ENCODE measurements at regions not wholly inside any gene's neighbourhood (a gene's known extent, or its start where the extent isn't known, plus 50 kb on each side); places are given as distances from the start of the nearest gene placed in this dataset.

- no peak overlapping the region for H3K27ac Mint-ChIP-seq
- H4K5ac ChIP-seq (ENCODE audit: insufficient read length, low read depth, low read length), result no peak overlapping the region
- H3K27ac ChIP-seq (ENCODE audit: insufficient read length, low read depth, low read length), result no peak overlapping the region
- H3K23ac ChIP-seq (ENCODE audit: insufficient read length, low read depth, low read length), result no peak overlapping the region
- H2BK120ac ChIP-seq (ENCODE audit: low read depth, low read length, poor library complexity, severe bottlenecking), result no peak overlapping the region
- no peaks in the 10 kb centered on the region for H3K23me2 ChIP-seq (ENCODE audit: insufficient read length, low read depth, low read length, poor library complexity, severe bottlenecking)
- H3K14ac ChIP-seq (ENCODE audit: insufficient read depth, low read length), result no peak overlapping the region
- no peak overlapping the region for H3K4me2 ChIP-seq (ENCODE audit: insufficient read depth, insufficient read length, low read length)
- H3K79me2 ChIP-seq (ENCODE audit: insufficient read depth, low read length), result no peaks in the 10 kb centered on the region
- H3K18ac ChIP-seq (ENCODE audit: insufficient read length, low read depth, low read length), result no peak overlapping the region
- no peak overlapping the region for H4K8ac ChIP-seq (replicated peaks; ENCODE audit: insufficient read length, low read depth, low read length)
- H2AK5ac ChIP-seq (ENCODE audit: insufficient read length, low read length), result no peak overlapping the region
- H3K9me3 ChIP-seq (ENCODE audit: control insufficient read depth, low read depth, low read length), result no peaks in the 10 kb centered on the region
- H4K91ac ChIP-seq (ENCODE audit: insufficient read length, low read depth, low read length), result no peak overlapping the region
- H3K4me1 ChIP-seq (ENCODE audit: insufficient read depth, low read length), result no peaks in the 10 kb centered on the region
- H3T11ph ChIP-seq (ENCODE audit: low read length), result no peak overlapping the region
- no peak overlapping the region for H2BK5ac ChIP-seq (ENCODE audit: insufficient read length, low read length)
- TF ChIP-seq, protein P1, sequence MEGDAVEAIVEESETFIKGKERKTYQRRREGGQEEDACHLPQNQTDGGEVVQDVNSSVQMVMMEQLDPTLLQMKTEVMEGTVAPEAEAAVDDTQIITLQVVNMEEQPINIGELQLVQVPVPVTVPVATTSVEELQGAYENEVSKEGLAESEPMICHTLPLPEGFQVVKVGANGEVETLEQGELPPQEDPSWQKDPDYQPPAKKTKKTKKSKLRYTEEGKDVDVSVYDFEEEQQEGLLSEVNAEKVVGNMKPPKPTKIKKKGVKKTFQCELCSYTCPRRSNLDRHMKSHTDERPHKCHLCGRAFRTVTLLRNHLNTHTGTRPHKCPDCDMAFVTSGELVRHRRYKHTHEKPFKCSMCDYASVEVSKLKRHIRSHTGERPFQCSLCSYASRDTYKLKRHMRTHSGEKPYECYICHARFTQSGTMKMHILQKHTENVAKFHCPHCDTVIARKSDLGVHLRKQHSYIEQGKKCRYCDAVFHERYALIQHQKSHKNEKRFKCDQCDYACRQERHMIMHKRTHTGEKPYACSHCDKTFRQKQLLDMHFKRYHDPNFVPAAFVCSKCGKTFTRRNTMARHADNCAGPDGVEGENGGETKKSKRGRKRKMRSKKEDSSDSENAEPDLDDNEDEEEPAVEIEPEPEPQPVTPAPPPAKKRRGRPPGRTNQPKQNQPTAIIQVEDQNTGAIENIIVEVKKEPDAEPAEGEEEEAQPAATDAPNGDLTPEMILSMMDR (conservative IDR thresholded peaks at IDR 0.05), result no peak
- no peak for DNase-seq
- H3K9me3 Mint-ChIP-seq, result peaks cover 0 to 10% of the 10 kb centered on the region in 2 experiments; a peak in 2 of 5 replicates
- no peak overlapping the region for H2BK20ac ChIP-seq (ENCODE audit: low read depth, low read length, poor library complexity, severe bottlenecking)
- H2BK12ac ChIP-seq (ENCODE audit: insufficient read length, low read depth, low read length), result no peak overlapping the region
- no peak overlapping the region for H3K4me3 Mint-ChIP-seq
- H4K20me1 ChIP-seq (ENCODE audit: control insufficient read depth, insufficient read depth, insufficient read length), result no peaks in the 10 kb centered on the region
- H2BK15ac ChIP-seq (ENCODE audit: low read depth, low read length), result no peak overlapping the region
- no peak overlapping the region for H3K4ac ChIP-seq (ENCODE audit: low read depth, low read length)
- peaks cover 1% of the 10 kb centered on the region; the same call in 1 of the 2 replicates for H3K27me3 Mint-ChIP-seq (ENCODE audit: low read depth)
- no peaks in the 10 kb centered on the region for H3K4me1 Mint-ChIP-seq
- no peak overlapping the region for H3K9ac ChIP-seq (ENCODE audit: extremely low read depth, insufficient read length, low read length)
- no peaks in the 10 kb centered on the region for H3K79me1 ChIP-seq (ENCODE audit: insufficient read depth, low read depth, low read length, poor library complexity, severe bottlenecking)
- H2AFZ ChIP-seq (ENCODE audit: low read length), result no peak overlapping the region
- no peak overlapping the region for H3K56ac ChIP-seq (ENCODE audit: insufficient read length, low read depth, low read length)
- no peaks in the 10 kb centered on the region for H3K27me3 ChIP-seq (ENCODE audit: insufficient read depth, low read length)
- no peaks in the 10 kb centered on the region; a peak in 1 of 7 replicates for H3K36me3 Mint-ChIP-seq (ENCODE audit: insufficient read depth in 1 of 3, low read depth in 3 of 3)
These were observed 465.0 kb downstream of the CNTN3 start for GRCh38 chr3:74149466-74149865.

Data from H9 (cell line).